HL-60 (cell line): ENCODE measurements at regions not wholly inside any gene's neighbourhood (a gene's known extent, or its start where the extent isn't known, plus 50 kb on each side); places are given as distances from the start of the nearest gene placed in this dataset.

Experiments used
- POLR2AphosphoS5 ChIP-seq: IDR thresholded peaks from 2 replicates; pipeline ENCODE4 v1.6.1; 2012; ENCODE audit warnings: low read depth
- TF ChIP-seq, protein P1 (sequence below): IDR thresholded peaks from one replicate; pipeline ENCODE4 v1.5.1; 2011; ENCODE audit warnings: low read length, control low read depth, inconsistent platforms; ENCODE audit not compliant: insufficient read depth
- TF ChIP-seq, protein P2 (sequence below): IDR thresholded peaks from 2 replicates; pipeline ENCODE4 v1.6.1; 2012; ENCODE audit warnings: low read depth; ENCODE audit not compliant: insufficient replicate concordance

DNA sequence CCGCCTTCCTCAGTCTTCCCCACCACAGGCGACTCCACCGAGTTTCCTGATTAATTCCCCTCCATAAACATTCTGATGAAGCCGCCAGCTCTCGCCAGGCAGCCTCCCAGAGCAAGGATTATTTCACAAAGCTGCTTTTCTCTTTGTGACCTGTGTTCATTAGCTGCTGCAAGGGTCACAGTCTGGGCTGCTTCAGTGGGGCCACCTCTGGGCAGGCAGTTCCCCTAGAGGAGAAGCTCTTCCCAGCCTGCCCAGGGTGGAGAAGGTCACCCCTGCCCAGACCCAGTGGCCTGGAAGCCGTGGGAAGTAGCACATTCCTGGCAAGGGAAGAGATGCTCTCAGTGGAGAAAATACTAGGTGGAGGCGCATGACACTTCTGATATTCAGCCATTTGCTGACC, 58.4 kb upstream of the RAPGEF1 start:
- TF ChIP-seq, protein P1, sequence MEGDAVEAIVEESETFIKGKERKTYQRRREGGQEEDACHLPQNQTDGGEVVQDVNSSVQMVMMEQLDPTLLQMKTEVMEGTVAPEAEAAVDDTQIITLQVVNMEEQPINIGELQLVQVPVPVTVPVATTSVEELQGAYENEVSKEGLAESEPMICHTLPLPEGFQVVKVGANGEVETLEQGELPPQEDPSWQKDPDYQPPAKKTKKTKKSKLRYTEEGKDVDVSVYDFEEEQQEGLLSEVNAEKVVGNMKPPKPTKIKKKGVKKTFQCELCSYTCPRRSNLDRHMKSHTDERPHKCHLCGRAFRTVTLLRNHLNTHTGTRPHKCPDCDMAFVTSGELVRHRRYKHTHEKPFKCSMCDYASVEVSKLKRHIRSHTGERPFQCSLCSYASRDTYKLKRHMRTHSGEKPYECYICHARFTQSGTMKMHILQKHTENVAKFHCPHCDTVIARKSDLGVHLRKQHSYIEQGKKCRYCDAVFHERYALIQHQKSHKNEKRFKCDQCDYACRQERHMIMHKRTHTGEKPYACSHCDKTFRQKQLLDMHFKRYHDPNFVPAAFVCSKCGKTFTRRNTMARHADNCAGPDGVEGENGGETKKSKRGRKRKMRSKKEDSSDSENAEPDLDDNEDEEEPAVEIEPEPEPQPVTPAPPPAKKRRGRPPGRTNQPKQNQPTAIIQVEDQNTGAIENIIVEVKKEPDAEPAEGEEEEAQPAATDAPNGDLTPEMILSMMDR: no peak
- TF ChIP-seq, protein P2, sequence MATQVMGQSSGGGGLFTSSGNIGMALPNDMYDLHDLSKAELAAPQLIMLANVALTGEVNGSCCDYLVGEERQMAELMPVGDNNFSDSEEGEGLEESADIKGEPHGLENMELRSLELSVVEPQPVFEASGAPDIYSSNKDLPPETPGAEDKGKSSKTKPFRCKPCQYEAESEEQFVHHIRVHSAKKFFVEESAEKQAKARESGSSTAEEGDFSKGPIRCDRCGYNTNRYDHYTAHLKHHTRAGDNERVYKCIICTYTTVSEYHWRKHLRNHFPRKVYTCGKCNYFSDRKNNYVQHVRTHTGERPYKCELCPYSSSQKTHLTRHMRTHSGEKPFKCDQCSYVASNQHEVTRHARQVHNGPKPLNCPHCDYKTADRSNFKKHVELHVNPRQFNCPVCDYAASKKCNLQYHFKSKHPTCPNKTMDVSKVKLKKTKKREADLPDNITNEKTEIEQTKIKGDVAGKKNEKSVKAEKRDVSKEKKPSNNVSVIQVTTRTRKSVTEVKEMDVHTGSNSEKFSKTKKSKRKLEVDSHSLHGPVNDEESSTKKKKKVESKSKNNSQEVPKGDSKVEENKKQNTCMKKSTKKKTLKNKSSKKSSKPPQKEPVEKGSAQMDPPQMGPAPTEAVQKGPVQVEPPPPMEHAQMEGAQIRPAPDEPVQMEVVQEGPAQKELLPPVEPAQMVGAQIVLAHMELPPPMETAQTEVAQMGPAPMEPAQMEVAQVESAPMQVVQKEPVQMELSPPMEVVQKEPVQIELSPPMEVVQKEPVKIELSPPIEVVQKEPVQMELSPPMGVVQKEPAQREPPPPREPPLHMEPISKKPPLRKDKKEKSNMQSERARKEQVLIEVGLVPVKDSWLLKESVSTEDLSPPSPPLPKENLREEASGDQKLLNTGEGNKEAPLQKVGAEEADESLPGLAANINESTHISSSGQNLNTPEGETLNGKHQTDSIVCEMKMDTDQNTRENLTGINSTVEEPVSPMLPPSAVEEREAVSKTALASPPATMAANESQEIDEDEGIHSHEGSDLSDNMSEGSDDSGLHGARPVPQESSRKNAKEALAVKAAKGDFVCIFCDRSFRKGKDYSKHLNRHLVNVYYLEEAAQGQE: no peak
- TF ChIP-seq POLR2AphosphoS5: no peak
